ENCODE measurements at regions not wholly inside any gene's neighbourhood (a gene's known extent, or its start where the extent isn't known, plus 50 kb on each side); places are given as distances from the start of the nearest gene placed in this dataset.

DNA sequence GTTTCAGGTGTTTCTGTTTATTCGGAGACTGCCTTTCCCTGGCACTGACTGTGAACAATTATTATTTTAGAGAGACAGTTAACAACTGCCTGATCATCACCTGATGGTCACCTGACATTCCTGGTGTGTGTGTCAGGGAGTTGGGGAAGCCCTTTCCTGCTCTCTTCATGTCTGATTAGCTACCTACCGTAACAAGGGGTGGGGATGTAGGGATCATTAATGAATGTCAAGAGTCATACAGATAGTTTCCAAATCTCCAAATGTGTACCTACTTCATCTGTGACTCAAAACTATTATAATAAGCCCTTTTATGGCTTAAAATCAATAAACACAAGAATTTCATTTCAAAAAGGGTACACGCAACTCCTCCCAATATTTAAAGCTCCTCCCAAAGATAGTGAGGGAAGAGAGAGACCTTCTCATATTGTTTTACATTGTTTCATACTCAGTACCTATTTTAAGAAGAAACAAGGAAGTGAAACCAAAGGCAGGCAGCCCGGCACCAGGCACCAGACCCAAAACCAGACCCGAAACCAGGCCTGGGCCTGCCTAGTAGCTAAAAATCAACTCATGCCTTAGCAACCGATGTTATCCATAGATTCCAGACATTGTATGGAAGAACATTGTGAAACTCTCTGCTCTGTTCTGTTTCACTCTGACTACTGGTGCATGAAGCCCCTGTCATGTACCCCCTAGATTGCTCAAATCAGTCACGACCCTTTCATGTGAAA, 844.9 kb upstream of the ALCAM start:
- no peak overlapping the region for H3K4me3 Mint-ChIP-seq (ENCODE audit: low read depth)
- no peaks in the 10 kb centered on the region for H3K9me3 Mint-ChIP-seq
- no peaks in the 10 kb centered on the region for H3K27me3 Mint-ChIP-seq (ENCODE audit: low read depth)
- H3K4me1 Mint-ChIP-seq (ENCODE audit: low read depth), result no peaks in the 10 kb centered on the region
- H3K36me3 Mint-ChIP-seq (ENCODE audit: low read depth), result no peaks in the 10 kb centered on the region
- intact Hi-C loops (cut with micrococcal nuclease), result no loop called here
- H3K27ac Mint-ChIP-seq, result no peak overlapping the region
- no peak for DNase-seq (ENCODE audit: low spot score)

GRCh38 chr3:104523136-104523535, 843.6 kb upstream of the ALCAM start:
- H3K27ac Mint-ChIP-seq, result no peak overlapping the region
- no peak overlapping the region for H3K4me3 Mint-ChIP-seq (ENCODE audit: low read depth)
- intact Hi-C loops (cut with micrococcal nuclease), result no loop called here
- H3K36me3 Mint-ChIP-seq (ENCODE audit: low read depth), result no peaks in the 10 kb centered on the region
- no peaks in the 10 kb centered on the region for H3K4me1 Mint-ChIP-seq (ENCODE audit: low read depth)
- H3K9me3 Mint-ChIP-seq, result no peaks in the 10 kb centered on the region
- no peak for DNase-seq (ENCODE audit: low spot score)
- H3K27me3 Mint-ChIP-seq (ENCODE audit: low read depth), result no peaks in the 10 kb centered on the region

- intact Hi-C loops (cut with micrococcal nuclease), result no loop called here
- Mint-ChIP-seq H3K27ac (no peak overlapping the region), H3K9me3 (peaks cover 3% of the 10 kb centered on the region), H3K36me3 (ENCODE audit: low read depth) (no peaks in the 10 kb centered on the region), H3K4me3 (ENCODE audit: low read depth) (no peak overlapping the region), H3K4me1 (ENCODE audit: low read depth) (no peaks in the 10 kb centered on the region), H3K27me3 (ENCODE audit: low read depth) (no peaks in the 10 kb centered on the region)
- no peak for DNase-seq (ENCODE audit: low spot score)
Measured at GRCh38 chr3:104526901-104527401, 839.8 kb upstream of the ALCAM start.

- Mint-ChIP-seq H3K4me1 (ENCODE audit: low read depth) (no peaks in the 10 kb centered on the region), H3K36me3 (ENCODE audit: low read depth) (no peaks in the 10 kb centered on the region), H3K27me3 (ENCODE audit: low read depth) (no peaks in the 10 kb centered on the region), H3K9me3 (peaks cover 3% of the 10 kb centered on the region), H3K27ac (no peak overlapping the region), H3K4me3 (ENCODE audit: low read depth) (no peak overlapping the region)
- intact Hi-C loops (cut with micrococcal nuclease), result no loop called here
- no peak for DNase-seq (ENCODE audit: low spot score)
Measured at GRCh38 chr3:104530934-104531333, 835.8 kb upstream of the ALCAM start.

- DNase-seq (ENCODE audit: low spot score), result no peak
- intact Hi-C loops (cut with micrococcal nuclease), result no loop called here
- H3K27me3 Mint-ChIP-seq (ENCODE audit: low read depth), result no peaks in the 10 kb centered on the region
- no peak overlapping the region for H3K27ac Mint-ChIP-seq
- no peaks in the 10 kb centered on the region for H3K36me3 Mint-ChIP-seq (ENCODE audit: low read depth)
- no peak overlapping the region for H3K4me3 Mint-ChIP-seq (ENCODE audit: low read depth)
- H3K9me3 Mint-ChIP-seq, result no peaks in the 10 kb centered on the region
- no peaks in the 10 kb centered on the region for H3K4me1 Mint-ChIP-seq (ENCODE audit: low read depth)
Measured at GRCh38 chr3:104536715-104537114, 830.0 kb upstream of the ALCAM start.

DNA sequence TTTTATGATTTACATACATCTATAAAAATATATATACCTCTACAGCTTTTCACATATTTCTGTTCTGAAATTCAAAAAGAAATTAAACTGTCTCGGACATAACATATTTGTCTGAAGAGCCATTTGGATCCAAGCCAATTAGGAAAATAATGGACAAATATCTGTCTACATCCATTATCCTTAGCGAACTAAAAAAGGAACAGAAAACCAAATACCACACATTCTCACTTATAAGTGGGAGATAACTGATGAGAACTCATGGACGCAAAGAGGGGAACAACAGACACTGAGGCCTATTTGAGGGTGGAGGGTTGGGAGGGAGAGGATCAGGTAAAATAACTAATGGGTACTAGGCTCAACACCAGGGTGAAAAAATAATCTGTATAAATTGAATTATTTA, 829.4 kb upstream of the ALCAM start:
- Mint-ChIP-seq H3K27me3 (ENCODE audit: low read depth) (no peaks in the 10 kb centered on the region), H3K4me1 (ENCODE audit: low read depth) (no peaks in the 10 kb centered on the region), H3K27ac (no peak overlapping the region), H3K4me3 (ENCODE audit: low read depth) (no peak overlapping the region), H3K36me3 (ENCODE audit: low read depth) (no peaks in the 10 kb centered on the region), H3K9me3 (no peaks in the 10 kb centered on the region)
- no peak for DNase-seq (ENCODE audit: low spot score)
- intact Hi-C loops (cut with micrococcal nuclease), result no loop called here

- no peaks in the 10 kb centered on the region for H3K4me1 Mint-ChIP-seq (ENCODE audit: low read depth)
- H3K9me3 Mint-ChIP-seq, result no peaks in the 10 kb centered on the region
Measured at GRCh38 chr3:104546301-104546700, 820.4 kb upstream of the ALCAM start.

DNA sequence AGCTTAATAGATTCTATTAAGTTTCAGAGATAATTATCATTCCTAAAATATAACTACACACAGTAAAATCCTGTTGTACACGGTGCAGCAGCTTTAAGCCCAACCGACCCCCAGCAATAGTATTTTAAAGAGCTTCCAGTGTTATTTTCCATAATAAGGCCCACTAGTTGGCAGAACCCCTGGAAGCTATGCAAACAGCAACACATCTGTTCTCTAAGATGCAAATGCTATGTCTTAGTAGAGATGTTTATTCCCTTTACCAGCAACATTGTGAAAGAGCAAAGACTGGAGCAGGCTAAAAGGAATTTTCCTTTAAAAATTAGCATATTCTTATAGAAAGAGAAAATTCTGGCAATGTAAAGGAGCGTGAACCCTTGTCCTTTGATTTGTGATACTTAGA, 819.7 kb upstream of the ALCAM start:
- H3K4me3 Mint-ChIP-seq (ENCODE audit: low read depth), result no peak overlapping the region
- H3K27me3 Mint-ChIP-seq (ENCODE audit: low read depth), result no peaks in the 10 kb centered on the region
- no peaks in the 10 kb centered on the region for H3K9me3 Mint-ChIP-seq
- H3K27ac Mint-ChIP-seq, result no peak overlapping the region
- intact Hi-C loops (cut with micrococcal nuclease), result no loop called here
- H3K4me1 Mint-ChIP-seq (ENCODE audit: low read depth), result no peaks in the 10 kb centered on the region
- H3K36me3 Mint-ChIP-seq (ENCODE audit: low read depth), result no peaks in the 10 kb centered on the region
- DNase-seq (ENCODE audit: low spot score), result no peak

More at GRCh38 chr3:104546301-104546700, 820.4 kb upstream of the ALCAM start:
- Mint-ChIP-seq H3K27me3 (ENCODE audit: low read depth) (no peaks in the 10 kb centered on the region), H3K27ac (no peak overlapping the region), H3K36me3 (ENCODE audit: low read depth) (no peaks in the 10 kb centered on the region), H3K4me3 (ENCODE audit: low read depth) (no peak overlapping the region)
- DNase-seq (ENCODE audit: low spot score), result no peak
- intact Hi-C loops (cut with micrococcal nuclease), result no loop called here

DNA sequence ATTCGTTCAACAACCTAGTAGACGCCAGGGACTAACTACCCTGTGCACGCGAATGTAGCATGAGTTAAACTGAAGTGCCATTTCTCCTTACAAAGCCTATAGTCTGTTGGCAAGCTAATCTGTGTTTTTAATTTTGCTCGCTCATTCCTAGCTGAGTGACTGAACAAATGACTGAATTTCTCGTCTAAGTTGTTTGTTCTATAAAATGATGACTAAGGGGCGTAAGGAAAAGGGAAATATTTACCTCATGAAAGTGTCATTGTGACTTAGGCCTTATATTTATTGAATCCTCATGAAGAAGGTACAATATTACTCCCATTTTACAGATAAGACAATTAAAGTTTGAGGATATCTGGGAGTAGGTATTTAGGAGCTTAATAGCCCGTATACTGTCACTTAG, 818.3 kb upstream of the ALCAM start:
- DNase-seq (ENCODE audit: low spot score), result no peak
- H3K36me3 Mint-ChIP-seq (ENCODE audit: low read depth), result no peaks in the 10 kb centered on the region
- H3K4me1 Mint-ChIP-seq (ENCODE audit: low read depth), result no peaks in the 10 kb centered on the region
- no peak overlapping the region for H3K27ac Mint-ChIP-seq
- H3K27me3 Mint-ChIP-seq (ENCODE audit: low read depth), result no peaks in the 10 kb centered on the region
- H3K4me3 Mint-ChIP-seq (ENCODE audit: low read depth), result no peak overlapping the region
- no peaks in the 10 kb centered on the region for H3K9me3 Mint-ChIP-seq
- intact Hi-C loops (cut with micrococcal nuclease), result no loop called here

GRCh38 chr3:104549099-104549714, 817.5 kb upstream of the ALCAM start:
- H3K4me3 Mint-ChIP-seq (ENCODE audit: low read depth), result no peak overlapping the region
- intact Hi-C loops (cut with micrococcal nuclease), result no loop called here
- DNase-seq (ENCODE audit: low spot score), result no peak

GRCh38 chr3:104553121-104553520, 813.6 kb upstream of the ALCAM start:
- Mint-ChIP-seq H3K9me3 (no peaks in the 10 kb centered on the region), H3K4me1 (ENCODE audit: low read depth) (no peaks in the 10 kb centered on the region), H3K4me3 (ENCODE audit: low read depth) (no peak overlapping the region), H3K27me3 (ENCODE audit: low read depth) (no peaks in the 10 kb centered on the region), H3K27ac (no peak overlapping the region), H3K36me3 (ENCODE audit: low read depth) (no peaks in the 10 kb centered on the region)
- intact Hi-C loops (cut with micrococcal nuclease), result no loop called here
- no peak for DNase-seq (ENCODE audit: low spot score)

More at GRCh38 chr3:104549099-104549714, 817.5 kb upstream of the ALCAM start:
- no peaks in the 10 kb centered on the region for H3K4me1 Mint-ChIP-seq (ENCODE audit: low read depth)
- no peaks in the 10 kb centered on the region for H3K9me3 Mint-ChIP-seq
- no peaks in the 10 kb centered on the region for H3K36me3 Mint-ChIP-seq (ENCODE audit: low read depth)
- no peaks in the 10 kb centered on the region for H3K27me3 Mint-ChIP-seq (ENCODE audit: low read depth)
- H3K27ac Mint-ChIP-seq, result no peak overlapping the region

DNA sequence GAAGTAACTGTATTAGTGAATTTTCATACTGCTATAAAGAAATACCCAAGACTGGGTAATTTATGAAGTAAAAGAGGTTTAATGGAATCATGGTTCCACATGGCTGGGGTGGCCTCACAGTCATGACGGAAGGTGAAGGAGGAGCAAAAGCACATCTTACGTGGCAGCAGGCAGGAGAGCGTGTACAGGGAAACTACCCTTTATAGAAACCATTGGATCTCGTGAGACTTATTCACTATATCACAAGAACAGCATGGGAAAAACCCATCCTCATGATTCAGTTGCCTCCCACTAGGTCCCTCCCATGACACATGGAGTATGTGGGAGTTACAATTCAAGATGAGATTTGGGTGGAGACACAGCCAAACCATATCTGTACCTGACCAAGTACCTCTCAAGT, 812.3 kb upstream of the ALCAM start:
- H3K4me1 Mint-ChIP-seq (ENCODE audit: low read depth), result no peaks in the 10 kb centered on the region
- H3K4me3 Mint-ChIP-seq (ENCODE audit: low read depth), result no peak overlapping the region
- no peak for DNase-seq (ENCODE audit: low spot score)
- H3K27ac Mint-ChIP-seq, result no peak overlapping the region
- H3K36me3 Mint-ChIP-seq (ENCODE audit: low read depth), result no peaks in the 10 kb centered on the region
- no peaks in the 10 kb centered on the region for H3K9me3 Mint-ChIP-seq
- intact Hi-C loops (cut with micrococcal nuclease), result no loop called here
- H3K27me3 Mint-ChIP-seq (ENCODE audit: low read depth), result no peaks in the 10 kb centered on the region

DNA sequence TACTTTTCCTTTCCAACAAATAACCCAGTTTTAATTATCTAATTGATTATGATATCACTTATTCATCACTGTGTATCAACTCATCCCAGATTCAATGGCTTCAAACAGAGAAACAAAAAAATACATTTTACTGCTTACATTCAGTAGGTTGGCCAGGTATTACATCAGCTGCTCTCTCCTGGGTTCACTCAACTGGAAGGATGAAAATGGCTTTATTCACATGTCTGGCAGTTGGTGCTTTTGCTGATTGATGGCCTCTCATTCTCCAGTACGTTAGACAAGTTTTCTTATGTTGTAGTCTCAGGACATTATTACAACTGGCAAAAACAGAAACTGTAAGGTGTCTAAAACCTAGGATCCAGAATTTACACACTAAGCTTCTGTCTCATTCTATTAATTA, 811.0 kb upstream of the ALCAM start:
- no peaks in the 10 kb centered on the region for H3K27me3 Mint-ChIP-seq (ENCODE audit: low read depth)
- H3K27ac Mint-ChIP-seq, result no peak overlapping the region
- no peaks in the 10 kb centered on the region for H3K9me3 Mint-ChIP-seq
- no peak for DNase-seq (ENCODE audit: low spot score)
- no peak overlapping the region for H3K4me3 Mint-ChIP-seq (ENCODE audit: low read depth)
- no peaks in the 10 kb centered on the region for H3K4me1 Mint-ChIP-seq (ENCODE audit: low read depth)
- H3K36me3 Mint-ChIP-seq (ENCODE audit: low read depth), result no peaks in the 10 kb centered on the region
- intact Hi-C loops (cut with micrococcal nuclease), result no loop called here

Data from activated T-helper 2 cell treated with anti-CD3 and anti-CD28 coated beads, Interferon-gamma antibody, Interleukin-2, Interleukin-4, amounts not matched to agents 10 μg/mL and 5 μg/mL and 100 μg/mL, durations not matched to agents 14 hours and 24 hours and 36 hours (primary cell).